Fibroblast of skin of scalp (primary cell): ENCODE measurements at regions not wholly inside any gene's neighbourhood (a gene's known extent, or its start where the extent isn't known, plus 50 kb on each side); places are given as distances from the start of the nearest gene placed in this dataset.

Source experiments
- DNase-seq: peaks from one replicate; pipeline ENCODE4 v3.0.0-alpha.2; 2013

DNA sequence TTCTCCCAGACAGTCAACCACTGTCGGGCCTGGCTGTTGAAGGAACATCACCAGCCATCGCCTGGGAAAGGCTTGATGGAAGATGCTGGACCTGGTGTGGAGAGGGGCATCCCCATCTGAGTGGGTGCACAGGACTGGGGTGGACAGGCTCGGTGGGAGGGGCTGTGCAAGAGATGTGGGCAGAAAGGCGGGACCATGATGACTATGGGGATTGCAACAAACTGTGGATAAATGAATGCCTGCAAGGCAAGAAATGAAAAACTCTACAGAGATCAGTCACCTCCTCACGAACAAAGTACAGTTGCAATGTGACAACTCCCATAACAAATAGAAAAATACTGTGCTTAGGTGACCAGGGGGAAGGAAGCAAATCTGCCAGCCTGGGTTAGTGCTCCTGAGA is 171.9 kb upstream of the GPR12 start:
- no peak for DNase-seq

DNA sequence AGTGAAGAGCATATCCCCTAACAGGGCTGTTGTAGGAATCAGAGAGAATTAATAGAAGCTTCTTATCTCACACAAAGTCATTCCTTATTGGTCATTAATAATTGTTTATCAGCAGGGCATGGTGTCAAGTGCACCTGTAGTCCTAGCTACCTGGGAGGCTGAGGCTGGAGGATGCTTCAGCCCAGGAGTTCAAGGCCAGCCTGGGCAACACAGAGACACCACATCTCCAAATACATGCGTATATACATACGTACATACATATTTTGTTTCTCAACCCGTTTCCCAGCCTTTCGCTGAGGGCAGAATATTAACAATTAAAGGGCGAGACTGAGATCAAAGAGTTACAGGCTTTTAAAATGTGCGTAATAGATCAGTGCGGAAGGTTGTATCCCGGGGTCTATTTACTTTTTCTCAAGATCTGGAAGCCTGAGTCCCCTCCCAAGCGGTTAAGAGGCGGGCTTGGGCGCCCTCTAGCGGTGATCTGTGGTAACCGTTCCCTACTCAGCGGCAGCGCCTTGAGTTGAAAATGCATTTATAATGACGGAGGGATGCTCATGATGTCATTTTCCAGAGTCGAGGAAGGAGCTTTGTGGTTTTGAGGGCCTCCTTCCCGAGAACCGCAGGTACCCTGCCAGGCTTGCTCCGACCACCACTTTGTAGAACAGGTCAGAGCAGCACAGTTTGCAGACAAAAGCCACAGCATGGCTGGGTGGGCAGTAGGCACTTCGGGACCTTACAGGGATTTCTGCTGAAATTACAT is 169.6 kb upstream of the GPR12 start:
- DNase-seq, result peak; percentile 65

DNA sequence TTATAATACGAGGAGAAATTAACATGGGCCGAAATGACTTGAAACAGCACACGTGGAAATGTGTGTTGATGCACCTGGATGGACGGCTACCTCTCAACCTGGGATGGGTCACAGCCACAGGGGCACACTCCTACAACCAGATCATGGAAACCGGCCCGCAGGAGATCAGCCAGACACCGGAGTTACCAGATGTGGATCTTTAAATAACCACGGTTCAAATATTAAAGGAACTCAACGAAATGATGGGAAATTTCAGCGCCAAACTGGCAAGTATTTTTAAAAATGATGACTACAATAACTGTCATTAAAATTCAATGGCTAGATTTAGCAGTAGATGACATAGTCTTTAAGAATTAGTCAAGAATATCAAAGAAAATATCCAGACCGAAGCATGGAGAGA is 166.9 kb upstream of the GPR12 start:
- no peak for DNase-seq

DNA sequence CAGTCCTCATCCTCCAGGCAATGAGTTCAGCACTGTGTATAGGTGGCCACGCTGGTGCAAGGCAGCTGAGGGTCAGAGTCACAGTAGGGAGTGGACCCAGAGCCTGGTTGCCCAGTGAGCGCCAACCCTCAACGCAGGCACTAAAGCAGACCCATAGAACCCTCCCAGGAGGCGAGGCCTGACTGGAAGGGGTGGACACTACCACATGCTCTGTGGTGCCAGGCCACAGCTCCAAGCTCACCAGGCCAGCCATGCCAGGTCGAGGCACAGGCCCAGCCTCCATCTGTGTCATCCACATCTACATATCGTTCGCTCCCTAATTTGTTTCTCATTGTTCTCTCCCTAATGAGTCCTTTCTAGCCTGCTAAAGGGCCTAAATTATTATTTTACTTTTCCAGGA is 165.8 kb upstream of the GPR12 start:
- no peak for DNase-seq

DNA sequence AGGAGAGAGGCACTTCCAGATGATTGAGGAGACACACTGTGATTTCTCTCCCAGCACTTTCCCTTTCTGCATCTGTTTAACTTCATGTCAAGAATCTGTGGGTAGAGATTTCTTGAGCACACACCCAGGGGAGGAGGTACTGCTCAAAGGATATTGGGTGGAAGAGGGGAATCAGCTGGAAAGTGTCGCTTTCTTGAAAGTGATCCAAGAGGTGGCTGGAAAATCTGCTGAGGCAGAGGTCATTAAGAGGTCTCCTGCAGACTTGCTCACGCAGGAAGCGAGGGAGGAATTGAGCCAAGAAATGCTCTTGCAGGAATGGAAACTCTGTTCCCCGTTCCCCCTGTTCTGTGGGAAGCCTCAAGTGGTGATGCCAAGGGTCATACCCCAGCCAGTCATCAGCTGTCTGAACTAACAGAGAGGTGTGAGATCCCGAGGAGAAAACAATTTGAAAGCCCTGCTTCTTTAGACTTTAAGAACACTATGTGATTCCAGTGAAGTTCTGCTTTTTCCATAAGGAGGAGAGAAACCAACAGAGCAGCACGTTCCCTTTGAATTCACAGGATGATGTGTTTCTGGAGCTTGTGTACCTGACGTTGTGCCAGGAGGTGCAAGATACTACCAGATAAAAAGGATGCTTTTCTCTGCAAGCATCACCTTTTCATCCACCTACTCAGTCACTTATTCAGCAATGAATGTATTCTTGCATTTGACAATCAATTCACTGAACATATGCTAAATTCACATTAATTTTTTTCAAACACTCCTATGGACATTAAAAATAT is 163.4 kb upstream of the GPR12 start:
- DNase-seq, result peak; percentile 9

DNA sequence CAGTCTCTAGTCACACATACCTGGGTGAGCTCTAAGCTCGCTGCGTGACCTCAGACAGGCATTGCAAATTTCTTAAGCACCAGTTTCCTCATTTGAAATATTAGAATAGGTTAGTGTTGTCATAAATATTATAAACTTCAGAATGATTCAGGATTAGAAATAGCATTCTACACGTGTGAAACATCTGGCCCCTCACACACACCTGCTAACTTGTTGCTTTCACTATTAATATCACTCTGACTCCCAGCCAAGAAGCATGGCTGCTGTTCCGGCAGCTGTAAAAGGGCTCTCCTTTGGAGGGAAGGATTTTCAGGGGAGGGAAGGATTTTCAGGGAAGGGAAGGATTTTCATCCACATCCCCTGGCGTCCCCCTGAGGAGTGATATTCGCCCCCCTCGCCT is 161.3 kb upstream of the GPR12 start:
- DNase-seq, result no peak

DNA sequence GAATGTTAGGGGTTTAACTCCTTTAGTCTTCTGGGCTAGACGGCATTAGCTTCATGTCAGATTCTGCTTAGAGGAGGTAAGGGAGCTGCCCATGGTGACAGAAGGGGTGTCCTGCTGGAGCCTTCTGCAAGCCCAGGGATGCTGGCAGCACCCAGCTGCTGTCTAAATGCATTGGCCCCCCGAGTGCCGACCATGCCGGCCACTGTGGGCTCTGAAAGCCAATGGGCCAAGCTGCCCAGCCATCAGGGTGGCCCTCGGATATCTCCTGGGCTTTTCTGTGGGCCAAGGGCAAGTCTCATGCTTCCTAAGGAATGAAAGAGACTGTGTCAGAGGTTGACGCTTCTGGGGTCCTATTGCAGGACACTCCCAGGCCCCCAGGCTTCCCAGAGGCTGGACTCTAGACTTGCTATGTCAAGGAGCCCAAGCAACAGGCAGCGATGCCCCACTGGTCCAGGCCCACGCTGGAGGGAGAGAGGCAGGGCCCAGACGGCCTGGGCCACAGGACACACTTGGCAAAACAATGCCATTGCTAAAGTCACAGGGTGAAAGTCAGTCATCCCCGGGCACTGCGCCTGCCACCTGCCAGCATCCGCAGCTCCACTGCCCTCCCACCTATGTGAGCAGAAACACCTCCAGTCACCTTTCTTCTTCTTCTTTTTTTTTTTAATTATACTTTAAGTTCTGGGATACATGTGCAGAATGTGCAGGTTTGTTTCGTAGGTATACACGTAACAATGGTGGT is 160.2 kb upstream of the GPR12 start:
- no peak for DNase-seq

DNA sequence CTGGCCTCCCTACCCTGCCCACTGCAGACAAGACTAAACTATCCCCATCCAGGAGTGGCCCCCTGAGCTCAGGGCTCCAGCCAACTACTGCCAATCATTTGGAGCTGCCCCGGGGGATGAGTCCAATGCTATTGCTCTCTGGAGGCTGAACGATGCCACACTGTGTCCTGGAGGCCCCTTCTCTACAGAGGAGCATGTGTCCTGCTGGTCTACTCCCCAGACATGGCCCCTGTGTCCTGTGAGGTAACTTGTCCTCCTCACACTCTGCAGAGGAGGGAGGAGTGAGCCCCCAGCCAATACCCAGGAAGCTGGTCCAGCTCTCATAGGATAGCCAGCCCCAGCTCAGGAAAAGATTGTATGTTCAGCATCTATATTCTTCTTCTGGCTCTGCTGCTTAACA is 159.1 kb upstream of the GPR12 start:
- DNase-seq, result no peak

DNA sequence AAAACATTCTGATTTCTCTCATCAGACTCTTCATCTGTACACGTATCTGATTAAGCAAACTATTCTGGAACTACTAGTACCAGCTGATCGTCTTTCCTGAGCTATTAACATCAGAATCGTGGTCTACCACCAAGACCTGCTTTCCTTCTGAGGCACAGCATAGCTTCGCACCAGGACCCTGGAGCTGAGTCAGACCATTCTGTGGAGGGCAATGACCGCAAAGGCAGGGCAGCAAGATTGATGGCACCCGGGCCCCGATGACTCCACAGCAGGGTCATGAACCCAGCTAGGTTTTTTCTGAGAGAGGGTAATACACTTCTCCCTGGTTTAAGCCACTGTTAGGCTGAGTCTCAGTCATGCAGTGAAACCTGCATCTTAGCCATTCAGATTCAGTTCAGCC is 158.7 kb upstream of the GPR12 start:
- DNase-seq, result no peak

DNA sequence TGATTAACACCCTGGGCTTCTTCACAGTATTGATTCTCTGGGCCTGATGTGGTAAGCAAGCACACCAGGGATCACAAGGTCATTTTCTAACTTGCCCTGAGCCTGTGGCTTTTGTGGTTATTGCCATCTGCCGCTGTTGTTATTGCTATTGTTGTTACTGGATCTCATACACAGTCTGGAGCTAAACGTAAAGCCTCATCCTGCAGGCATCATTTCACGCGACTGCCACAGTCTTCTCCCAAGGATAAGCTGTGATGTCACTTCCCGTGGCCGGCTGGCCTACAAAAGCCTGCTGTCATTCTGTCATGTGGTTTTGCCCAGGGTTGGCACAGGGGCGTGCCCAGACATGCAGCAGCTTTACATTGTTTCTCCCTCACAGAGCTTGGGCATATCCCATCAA is 154.0 kb upstream of the GPR12 start:
- no peak for DNase-seq

DNA sequence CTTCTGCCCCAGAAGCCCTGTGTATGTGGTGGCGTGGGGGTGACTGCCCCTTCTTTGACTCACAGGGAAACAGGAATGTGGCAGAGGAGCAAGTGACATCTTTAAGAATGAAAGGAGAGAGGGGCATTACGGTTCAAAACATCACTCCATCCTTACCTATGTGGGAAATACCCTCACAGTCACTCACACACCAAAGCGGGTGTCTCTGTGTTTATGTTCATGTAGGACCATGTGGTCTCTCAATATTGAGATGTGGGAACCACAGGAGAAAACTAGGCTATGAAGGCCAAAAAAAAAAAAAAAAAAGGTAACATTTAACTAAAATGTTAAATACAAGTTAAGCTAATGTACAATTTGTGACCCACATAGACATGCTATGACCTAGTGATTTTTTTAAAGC is 153.6 kb upstream of the GPR12 start:
- DNase-seq, result no peak

DNA sequence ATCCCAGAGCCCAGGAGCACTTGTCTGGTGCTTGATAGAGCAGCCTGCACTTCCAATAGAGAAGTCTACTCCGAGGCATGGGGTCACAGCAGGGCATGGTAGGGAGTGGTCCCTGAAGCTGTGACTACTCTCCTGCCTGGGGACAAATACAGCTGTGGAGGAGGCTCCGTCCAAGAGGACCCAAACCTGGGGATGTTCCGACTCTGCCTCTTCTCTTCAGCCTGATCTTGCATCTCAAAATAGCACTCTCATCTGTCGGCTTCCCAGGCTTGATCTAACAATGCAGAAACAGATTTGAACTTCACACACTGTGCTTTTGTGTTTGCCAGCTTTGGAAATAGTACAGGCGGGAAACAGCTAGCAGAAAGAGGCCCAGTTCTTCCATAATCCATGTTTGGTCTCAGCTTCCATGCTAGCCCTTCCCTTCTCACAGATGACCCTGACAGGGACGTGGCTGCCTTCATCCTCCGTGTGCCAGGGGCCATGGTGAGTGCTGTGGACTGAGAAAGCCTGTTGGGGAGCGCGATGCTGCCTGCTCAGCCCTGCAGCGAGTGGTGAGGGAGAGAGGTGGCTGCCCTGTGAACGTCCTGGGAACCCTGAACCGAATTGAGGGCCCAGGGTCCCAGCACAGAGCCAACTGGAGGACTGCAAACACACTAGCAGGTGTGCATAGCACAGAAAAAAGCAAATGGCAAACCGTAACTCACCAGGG is 150.3 kb upstream of the GPR12 start:
- DNase-seq, result no peak

DNA sequence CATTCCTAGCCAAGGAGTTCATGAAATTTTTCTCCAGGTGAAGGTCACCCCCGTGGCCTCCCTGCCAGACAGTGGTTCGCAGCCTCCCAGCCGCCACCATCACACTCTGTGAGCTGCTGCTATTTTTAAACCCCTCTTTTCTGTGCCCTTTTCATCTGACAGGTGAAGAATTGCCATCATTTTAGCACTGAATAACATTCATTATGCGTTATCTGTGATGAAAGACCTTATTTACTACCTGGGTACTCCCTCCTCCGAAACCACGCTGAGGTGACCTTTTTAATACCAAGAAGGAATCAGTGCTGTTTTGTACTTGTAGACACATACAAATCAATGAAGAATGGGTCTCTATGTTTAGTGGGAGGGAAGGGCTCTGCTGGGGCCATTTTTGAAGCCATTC is 148.9 kb upstream of the GPR12 start:
- no peak for DNase-seq

DNA sequence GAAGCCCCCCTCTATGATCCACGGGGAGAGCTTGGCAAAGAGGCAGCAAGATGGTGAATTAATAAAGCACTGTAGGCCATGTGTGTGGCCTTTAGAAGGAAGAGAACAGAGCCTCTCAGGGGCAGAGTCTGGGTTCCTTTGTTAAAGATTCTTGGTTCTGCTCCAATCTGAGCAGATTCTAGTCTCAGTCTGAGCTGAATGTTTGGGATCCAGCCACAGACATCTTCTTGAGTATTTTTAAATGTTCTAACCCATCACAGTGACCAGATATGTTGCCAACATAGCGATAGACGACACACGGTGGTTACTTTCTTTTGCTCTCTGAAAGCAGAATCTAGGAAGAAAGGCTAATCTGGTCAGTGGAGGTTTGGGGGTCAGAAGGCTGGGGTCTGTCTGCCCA is 147.5 kb upstream of the GPR12 start:
- DNase-seq, result no peak

DNA sequence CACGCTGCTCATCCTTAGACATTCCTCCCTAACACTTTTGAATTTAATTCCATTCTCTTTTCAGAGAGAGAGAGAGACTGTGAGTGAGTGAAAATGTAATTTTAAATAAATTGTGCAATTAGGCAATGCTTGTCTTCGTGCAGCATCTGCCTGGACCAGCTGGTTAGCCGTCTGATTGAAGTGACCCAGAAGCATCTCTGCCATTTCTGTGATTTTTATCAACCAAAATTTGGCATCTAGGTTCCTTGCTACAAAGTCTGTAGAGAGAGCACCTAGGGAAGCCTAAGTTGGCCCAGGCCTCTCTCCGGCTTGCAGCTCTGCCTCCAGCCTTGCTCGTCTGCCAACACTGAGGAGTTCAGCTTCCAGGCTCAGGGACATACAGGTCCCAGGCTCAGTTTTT is 138.6 kb upstream of the GPR12 start:
- no peak for DNase-seq

DNA sequence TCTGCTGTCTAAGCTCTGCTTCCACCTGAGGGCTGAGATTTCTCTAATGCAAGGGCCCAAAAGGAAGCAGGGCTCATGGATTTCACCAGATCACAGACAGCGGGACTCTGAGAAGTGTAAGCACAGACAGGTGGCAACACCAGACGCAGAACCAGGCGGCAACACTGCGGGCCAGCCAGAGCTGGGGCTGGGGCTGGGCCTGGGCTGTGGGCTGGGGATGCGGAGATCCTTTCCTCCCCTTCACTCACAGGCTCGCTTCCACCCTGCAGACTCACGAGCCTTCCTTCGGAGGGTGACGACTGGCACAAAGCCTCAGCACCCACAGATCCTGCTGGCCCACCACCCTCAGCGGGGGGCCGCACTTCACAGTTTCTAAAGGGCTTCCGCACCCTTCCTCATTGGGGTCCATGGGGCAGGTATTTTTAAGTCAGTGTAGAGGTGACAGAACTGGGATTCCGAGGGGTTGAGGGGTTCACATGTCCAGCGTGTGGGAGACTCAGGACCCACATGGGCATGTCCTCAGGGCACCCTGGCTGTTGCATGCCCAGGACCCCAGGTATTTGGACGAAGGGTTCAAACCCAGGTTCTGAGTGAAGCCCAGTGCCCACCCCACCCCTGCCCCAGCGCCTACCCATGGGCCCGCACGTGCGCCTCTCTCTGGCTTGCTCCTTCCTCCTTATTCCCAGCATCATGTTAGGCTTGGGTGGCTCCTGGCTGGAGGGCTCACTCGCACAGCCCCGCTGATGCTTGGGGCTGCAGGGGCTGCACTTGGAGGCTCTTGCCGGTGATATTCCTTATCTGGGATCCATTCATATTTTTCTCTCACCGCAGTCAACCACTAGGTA is 137.3 kb upstream of the GPR12 start:
- no peak for DNase-seq

DNA sequence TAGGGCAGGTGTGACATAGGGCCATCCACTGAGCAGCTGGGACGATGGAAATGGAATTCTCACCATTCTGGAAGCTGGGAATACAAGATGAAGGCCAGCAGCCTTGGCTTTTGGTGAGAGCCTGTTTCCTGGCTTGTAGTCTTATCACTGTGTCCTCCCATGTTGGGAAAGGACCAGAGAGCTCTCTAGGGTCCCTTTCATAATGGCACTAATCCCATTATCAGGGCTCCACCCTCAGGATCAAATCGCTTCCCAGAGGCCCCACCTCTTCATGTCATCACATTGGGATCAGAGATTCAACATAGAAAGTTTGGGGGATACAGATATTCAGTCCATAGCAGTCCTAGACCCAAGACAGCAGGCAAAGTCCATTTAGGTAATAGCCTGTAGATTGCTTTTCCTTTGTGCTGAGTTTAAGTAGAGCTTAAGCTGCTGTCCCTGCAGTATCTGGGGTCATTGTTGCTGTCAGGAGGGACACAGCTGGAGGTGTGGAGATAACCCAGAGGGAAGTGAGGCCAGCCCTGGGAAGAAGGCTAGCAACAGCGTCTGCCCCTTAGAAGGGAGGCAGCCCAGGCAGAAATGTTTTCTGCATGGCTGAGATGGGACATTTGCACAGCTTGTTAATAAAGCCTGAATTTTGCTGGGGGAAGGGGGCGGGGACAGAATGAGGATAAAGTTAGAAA is 136.5 kb upstream of the GPR12 start:
- no peak for DNase-seq

DNA sequence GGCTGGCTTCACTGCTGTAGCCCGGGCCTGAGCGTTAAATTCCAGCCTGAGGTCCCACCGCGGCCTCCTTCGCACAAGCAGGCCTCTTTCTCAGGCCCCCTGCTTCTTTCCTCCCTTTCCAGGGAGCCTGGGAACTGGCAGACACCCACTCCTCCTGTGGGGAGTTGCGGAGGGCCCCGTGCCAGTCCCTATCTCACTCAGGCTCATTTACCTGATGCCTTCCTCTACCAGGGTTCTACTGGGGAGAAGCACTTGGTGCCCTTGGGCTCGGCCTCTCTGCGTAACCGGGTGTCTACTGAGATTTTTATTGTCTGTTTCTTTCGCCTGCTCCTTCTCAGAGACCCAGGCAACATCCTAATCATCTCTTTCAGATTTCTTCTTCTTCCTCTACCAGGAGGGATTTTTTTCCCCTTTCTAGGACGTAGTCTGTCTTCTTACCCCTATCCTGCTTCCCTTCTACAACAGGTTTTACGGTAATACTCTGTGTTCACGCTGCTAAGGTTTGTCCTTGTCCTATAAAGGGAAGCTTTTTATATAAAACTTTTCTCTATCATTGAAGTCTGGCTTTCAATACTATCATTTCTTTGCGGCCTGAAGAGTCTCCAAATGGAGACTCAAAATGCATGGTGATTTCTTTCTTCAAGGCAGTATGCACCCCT is 135.4 kb upstream of the GPR12 start:
- no peak for DNase-seq

DNA sequence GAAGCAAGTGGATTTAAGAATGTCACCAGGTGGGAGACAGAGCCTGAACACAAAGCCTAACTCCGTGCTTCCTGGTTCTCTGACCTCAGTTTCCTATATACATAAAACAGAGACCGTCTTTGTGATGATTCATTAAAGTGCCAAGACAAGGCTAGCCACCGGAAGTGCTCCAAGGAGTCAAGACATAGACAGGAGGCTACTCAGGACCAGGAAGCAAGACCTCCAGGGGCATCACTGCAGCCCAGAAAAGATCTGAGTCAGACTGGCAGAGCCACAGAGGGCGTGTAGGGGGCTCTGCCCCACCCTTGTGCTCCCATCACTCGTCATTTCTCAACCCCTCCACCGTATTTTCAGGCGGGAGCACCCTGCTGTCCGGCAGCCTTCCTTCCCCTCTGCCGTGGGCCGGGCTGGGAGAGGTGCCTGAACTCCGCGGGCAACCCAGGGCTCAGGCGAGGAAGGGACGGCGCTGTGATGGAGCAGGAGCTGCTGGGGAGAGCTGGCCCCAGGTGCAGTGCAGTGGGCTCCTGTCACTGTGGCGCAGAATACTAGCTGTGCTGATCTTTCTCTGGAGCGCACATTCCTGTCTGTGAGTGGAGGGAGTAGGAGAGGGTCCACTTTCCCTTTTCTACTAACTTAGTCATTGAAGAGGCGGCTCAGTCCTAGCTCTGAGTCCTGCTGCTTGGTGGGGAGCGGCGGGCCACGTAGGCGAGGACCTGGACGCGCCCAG is 134.7 kb upstream of the GPR12 start:
- no peak for DNase-seq

DNA sequence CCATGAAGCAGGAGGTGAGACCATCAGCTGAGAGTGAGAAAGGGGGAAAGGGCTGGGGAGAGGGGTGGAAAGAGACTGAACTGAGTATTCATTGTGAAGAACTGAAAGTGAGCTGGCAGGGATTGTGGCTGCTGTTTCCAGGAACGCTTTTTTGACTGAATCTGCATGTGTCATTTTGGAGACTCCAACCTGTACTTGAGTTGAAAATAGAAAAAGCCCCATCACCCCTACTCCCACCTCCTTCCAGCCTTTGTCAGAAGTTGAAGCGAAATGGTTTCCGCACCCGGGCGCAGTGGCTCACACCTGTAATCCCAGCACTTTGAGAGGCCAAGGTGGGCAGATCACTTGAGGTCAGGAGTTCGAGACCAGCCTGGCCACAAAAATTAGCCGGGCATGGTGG is 128.0 kb upstream of the GPR12 start:
- no peak for DNase-seq
